CD14-positive monocyte (primary cell): ENCODE measurements at regions not wholly inside any gene's neighbourhood (a gene's known extent, or its start where the extent isn't known, plus 50 kb on each side); places are given as distances from the start of the nearest gene placed in this dataset.

ENCODE experiments used
- DNase-seq, 3 donors: peaks; one replicate each; pipeline ENCODE4 v3.0.0-alpha.2; 2011 to 2022
- H2AFZ ChIP-seq: 2 replicates; pipeline ENCODE4 v1.6.0; 2012; ENCODE audit warnings: mild to moderate bottlenecking, low read depth, low read length, inconsistent platforms; ENCODE audit not compliant: insufficient read depth, poor library complexity, severe bottlenecking
- H3K27ac ChIP-seq, 2 donors: 1 replicate in 1 of 2; 2 replicates in 1 of 2; pipeline ENCODE4 v1.5.1; 2012 to 2013; ENCODE audit warnings: low read length in 2 of 2, control low read depth in 1 of 2, inconsistent platforms in 1 of 2, low read depth in 1 of 2, mild to moderate bottlenecking in 1 of 2
- H3K27me3 ChIP-seq, 2 donors: one replicate each; pipeline versions ENCODE4 v1.6.0 to v1.6.1; 2011 to 2013; ENCODE audit warnings: low read length in 2 of 2; ENCODE audit not compliant: control insufficient read depth in 2 of 2, insufficient read depth in 2 of 2
- H3K36me3 ChIP-seq, 2 donors: replicated peaks in 1 of 2; 1 replicate in 1 of 2; 2 replicates in 1 of 2; pipeline versions ENCODE4 v1.5.1 to v1.6.1; 2012 to 2013; ENCODE audit warnings: low read length in 2 of 2, control low read depth in 1 of 2, inconsistent platforms in 1 of 2, mild to moderate bottlenecking in 1 of 2; ENCODE audit not compliant: insufficient read depth in 2 of 2, control insufficient read depth in 1 of 2
- H3K4me1 ChIP-seq, 2 donors: 1 replicate in 1 of 2; 2 replicates in 1 of 2; pipeline versions ENCODE4 v1.5.1 to v1.6.1; 2012 to 2013; ENCODE audit warnings: low read length in 2 of 2, control low read depth in 1 of 2, inconsistent platforms in 1 of 2, mild to moderate bottlenecking in 1 of 2, moderate library complexity in 1 of 2; ENCODE audit not compliant: insufficient read depth in 2 of 2, control insufficient read depth in 1 of 2
- H3K4me2 ChIP-seq: replicated peaks from 2 replicates; pipeline ENCODE3; 2012; ENCODE audit warnings: low read length, moderate library complexity, mild to moderate bottlenecking; ENCODE audit not compliant: poor library complexity, severe bottlenecking; ENCODE audit errors: extremely low read depth
- H3K4me3 ChIP-seq, 3 experiments: fragments of 200-600 bp in 1 of 3; sonication (generic) in 1 of 3; replicated peaks in 1 of 3; 1 replicate in 2 of 3; 2 replicates in 1 of 3; pipeline ENCODE4 v1.5.1; 2011 to 2013; ENCODE audit warnings: low read length in 3 of 3, mild to moderate bottlenecking in 3 of 3, control low read depth in 2 of 3, low read depth in 2 of 3, inconsistent platforms in 1 of 3, moderate library complexity in 1 of 3
- H3K79me2 ChIP-seq: 2 replicates; pipeline ENCODE4 v1.6.0; 2012; ENCODE audit warnings: mild to moderate bottlenecking, control low read depth, inconsistent platforms, low read length, moderate library complexity; ENCODE audit not compliant: insufficient read depth
- H3K9ac ChIP-seq: 2 replicates; pipeline ENCODE4 v1.6.0; 2017; ENCODE audit warnings: low read length, mild to moderate bottlenecking; ENCODE audit not compliant: insufficient read depth, poor library complexity, severe bottlenecking
- H3K9me3 ChIP-seq, 2 donors: replicated peaks in 1 of 2; 1 replicate in 1 of 2; 2 replicates in 1 of 2; pipeline versions ENCODE4 v1.5.1 to v1.6.1; 2012 to 2013; ENCODE audit warnings: low read length in 2 of 2, control low read depth in 1 of 2; ENCODE audit not compliant: control insufficient read depth in 1 of 2, insufficient read depth in 1 of 2
- H4K20me1 ChIP-seq: 2 replicates; pipeline ENCODE4 v1.6.0; 2012; ENCODE audit warnings: mild to moderate bottlenecking, low read length, control low read depth, moderate library complexity; ENCODE audit not compliant: insufficient read depth
- H3K27ac Mint-ChIP-seq, 7 donors: one replicate each; pipeline ENCODE4 v1.8.0; 2020; ENCODE audit warnings: mild to moderate bottlenecking in 7 of 7, mixed read lengths in 7 of 7, moderate library complexity in 6 of 7, inconsistent platforms in 2 of 7
- H3K27me3 Mint-ChIP-seq, 3 donors: one replicate each; pipeline ENCODE4 v1.8.0; 2021 to 2022; ENCODE audit warnings: low read depth in 3 of 3, mild to moderate bottlenecking in 3 of 3, mixed read lengths in 3 of 3, moderate library complexity in 3 of 3, inconsistent platforms in 1 of 3
- H3K36me3 Mint-ChIP-seq, 2 donors: one replicate each; pipeline ENCODE4 v1.8.0; 2020; ENCODE audit warnings: mixed read lengths in 2 of 2, inconsistent platforms in 1 of 2, mild to moderate bottlenecking in 1 of 2
- H3K4me1 Mint-ChIP-seq: one replicate; pipeline ENCODE4 v1.8.0; 2020; ENCODE audit warnings: mild to moderate bottlenecking, mixed read lengths
- H3K4me3 Mint-ChIP-seq, 2 donors: one replicate each; pipeline ENCODE4 v1.8.0; 2020; ENCODE audit warnings: mild to moderate bottlenecking in 2 of 2, mixed read lengths in 2 of 2, moderate library complexity in 1 of 2
- H3K9me3 Mint-ChIP-seq, 7 donors: one replicate each; pipeline ENCODE4 v1.8.0; 2020 to 2022; ENCODE audit warnings: mixed read lengths in 7 of 7, mild to moderate bottlenecking in 6 of 7, moderate library complexity in 6 of 7, inconsistent platforms in 2 of 7
- CTCF ChIP-seq: fragments of 200-600 bp; IDR thresholded peaks from one replicate; pipeline ENCODE4 v1.8.0; 2022; ENCODE audit warnings: antibody characterized with exemption, mild to moderate bottlenecking
- WGBS: methylation state at CpG from one replicate; pipeline ENCODE4 v1.1.5; 2013; ENCODE audit warnings: missing lambda C conversion rate; ENCODE audit not compliant: insufficient coverage; 5-methylcytosine and 5-hydroxymethylcytosine counted together
- intact Hi-C, 2 donors: fragments of 100-400 bp; cut with micrococcal nuclease; formaldehyde crosslinking; loops; one replicate each; pipeline versions ENCODE4 v1.15.0 to v1.15.1; 2023

GRCh38 chr14:71632440-71632946 lies 299.7 kb upstream of the RGS6 start:
- no peaks in the 10 kb centered on the region for H3K27me3 Mint-ChIP-seq
- H3K27ac ChIP-seq, result no peak overlapping the region
- H3K4me2 ChIP-seq, result no peak overlapping the region
- H3K9me3 ChIP-seq, result peaks cover 5 to 9% of the 10 kb centered on the region in 2 donors
- no peak overlapping the region for H3K4me3 Mint-ChIP-seq
- no peaks in the 10 kb centered on the region for H3K4me1 ChIP-seq
- TF ChIP-seq CTCF, result no peak
- peaks cover 9 to 21% (median 17%) of the 10 kb centered on the region in 7 donors for H3K9me3 Mint-ChIP-seq
- WGBS, result 83% methylated on average over 1 of the region's 4 CpGs
- H3K27me3 ChIP-seq, result no peaks in the 10 kb centered on the region
- peaks cover 8% of the 10 kb centered on the region for H4K20me1 ChIP-seq
- H2AFZ ChIP-seq, result no peak overlapping the region
- no peak overlapping the region for H3K27ac Mint-ChIP-seq
- intact Hi-C loops, result no loop called here
- no peak overlapping the region for H3K9ac ChIP-seq
- no peak overlapping the region for H3K4me3 ChIP-seq
- H3K4me1 Mint-ChIP-seq, result no peaks in the 10 kb centered on the region
- peaks cover 56 to 64% of the 10 kb centered on the region in 2 donors for H3K36me3 Mint-ChIP-seq
- no peak for DNase-seq
- H3K79me2 ChIP-seq, result no peaks in the 10 kb centered on the region
- H3K36me3 ChIP-seq, result peaks cover 14 to 33% of the 10 kb centered on the region in 2 donors

GRCh38 chr14:71636076-71636475 lies 296.2 kb upstream of the RGS6 start:
- no peak overlapping the region for H3K27ac Mint-ChIP-seq
- H3K79me2 ChIP-seq, result no peaks in the 10 kb centered on the region
- H3K36me3 Mint-ChIP-seq, result peaks cover 53 to 56% of the 10 kb centered on the region in 2 donors
- intact Hi-C loops, result no loop called here
- no peaks in the 10 kb centered on the region for H3K4me1 ChIP-seq
- H4K20me1 ChIP-seq, result no peaks in the 10 kb centered on the region
- H3K4me3 ChIP-seq, result no peak overlapping the region
- peaks cover 9 to 20% of the 10 kb centered on the region in 2 donors for H3K36me3 ChIP-seq
- peaks cover 12 to 23% (median 20%) of the 10 kb centered on the region in 7 donors for H3K9me3 Mint-ChIP-seq
- H3K4me1 Mint-ChIP-seq, result no peaks in the 10 kb centered on the region
- H3K9me3 ChIP-seq, result peaks cover 5 to 9% of the 10 kb centered on the region in 2 donors
- H3K9ac ChIP-seq, result no peak overlapping the region
- no peak overlapping the region for H3K27ac ChIP-seq
- H3K4me3 Mint-ChIP-seq, result no peak overlapping the region
- no peak for TF ChIP-seq CTCF
- no peak overlapping the region for H3K4me2 ChIP-seq
- no peaks in the 10 kb centered on the region for H3K27me3 Mint-ChIP-seq
- no peak for DNase-seq
- no peaks in the 10 kb centered on the region for H3K27me3 ChIP-seq
- H2AFZ ChIP-seq, result no peak overlapping the region
